Astrocyte (in vitro differentiated cells and primary cell): ENCODE measurements at regions not wholly inside any gene's neighbourhood (a gene's known extent, or its start where the extent isn't known, plus 50 kb on each side); places are given as distances from the start of the nearest gene placed in this dataset.

Experiments used
- CTCF ChIP-seq: IDR thresholded peaks from 2 replicates; pipeline ENCODE4 v1.5.1; 2011; ENCODE audit warnings: low read depth, mild to moderate bottlenecking, inconsistent platforms, low read length, moderate library complexity; ENCODE audit not compliant: insufficient read depth
- EZH2 ChIP-seq: IDR thresholded peaks from 2 replicates; pipeline ENCODE4 v1.6.1; 2012; ENCODE audit warnings: mild to moderate bottlenecking, low read length, inconsistent platforms; ENCODE audit not compliant: insufficient read depth

GRCh38 chr15:38163658-38164057 lies 89.0 kb upstream of the SPRED1 start:
- TF ChIP-seq CTCF = no peak
- no peak for TF ChIP-seq EZH2
